Aorta (tissue), 5 donors: ENCODE measurements at regions not wholly inside any gene's neighbourhood (a gene's known extent, or its start where the extent isn't known, plus 50 kb on each side); places are given as distances from the start of the nearest gene placed in this dataset.
A peak's percentile ranks its signal among the peaks of the same experiment; 100 is the strongest.

ENCODE experiments used
- ATAC-seq: fragments of 200-7000 bp; cut with Tn5 transposase; one replicate; pipeline ENCODE4 v1.9.1; 2022; ENCODE audit warnings: moderate library complexity; ENCODE audit not compliant: low FRiP score
- DNase-seq, 2 donors: peaks; one replicate each; pipeline ENCODE4 v3.0.0-alpha.2; 2020
- H3K27ac ChIP-seq, 2 donors: one replicate each; pipeline ENCODE4 v1.5.1; 2013; ENCODE audit warnings: low read length in 2 of 2, mild to moderate bottlenecking in 2 of 2, moderate library complexity in 2 of 2, control low read depth in 1 of 2, inconsistent platforms in 1 of 2, low read depth in 1 of 2
- H3K27me3 ChIP-seq, 2 donors: one replicate each; pipeline ENCODE4 v1.6.1; 2013; ENCODE audit warnings: control low read depth in 1 of 2, low read length in 1 of 2, mild to moderate bottlenecking in 1 of 2, moderate library complexity in 1 of 2; ENCODE audit not compliant: insufficient read depth in 2 of 2, control insufficient read depth in 1 of 2
- H3K36me3 ChIP-seq, 2 donors: one replicate each; pipeline ENCODE4 v1.6.1; 2013; ENCODE audit warnings: control low read depth in 1 of 2, low read length in 1 of 2, mild to moderate bottlenecking in 1 of 2; ENCODE audit not compliant: insufficient read depth in 2 of 2, control insufficient read depth in 1 of 2
- H3K4me1 ChIP-seq, 2 donors: one replicate each; pipeline ENCODE4 v1.6.1; 2013; ENCODE audit warnings: low read length in 2 of 2, control low read depth in 1 of 2, mild to moderate bottlenecking in 1 of 2, moderate library complexity in 1 of 2; ENCODE audit not compliant: insufficient read depth in 2 of 2, control insufficient read depth in 1 of 2
- H3K4me3 ChIP-seq, 2 donors: one replicate each; pipeline ENCODE4 v1.5.1; 2013; ENCODE audit warnings: low read length in 2 of 2, control low read depth in 1 of 2, mild to moderate bottlenecking in 1 of 2
- H3K9me3 ChIP-seq: one replicate; pipeline ENCODE4 v1.6.1; 2013; ENCODE audit warnings: mild to moderate bottlenecking, low read length; ENCODE audit not compliant: control insufficient read depth
- WGBS, 2 donors: extraction: QIAGEN DNeasy Blood & Tissue Kit; methylation state at CpG; one replicate each; pipeline ENCODE4 v1.1.7; 2013; 5-methylcytosine and 5-hydroxymethylcytosine counted together
- intact Hi-C, 2 donors: fragments of 100-400 bp; cut with DNase I; formaldehyde crosslinking; loops; one replicate each; pipeline versions ENCODE4 v1.14.2 to v1.15.0; 2022
- donor health status: healthy with polysubstance abuse.
- donor health status: Bipolar disorder and iron deficiency.
- donor health status: DM: no; HTN: no; CAD: no.
- donor health status: DM: no; HTN: no; CAD: no.
- donor health status: DM: yes; HTN: yes; CAD: no.

- Histone ChIP-seq H3K4me3 (no peak overlapping the region), H3K27me3 (no peaks in the 10 kb centered on the region), H3K36me3 (peaks cover 0 to 2% of the 10 kb centered on the region in 2 donors), H3K9me3 (no peaks in the 10 kb centered on the region), H3K4me1 (no peaks in the 10 kb centered on the region), H3K27ac (no peak overlapping the region)
- WGBS, 2 donors, result 89 to 90% methylated on average over 36 to 37 of the region's 37 CpGs
- intact Hi-C loops, result no loop called here
- no peak for DNase-seq
- no peak for ATAC-seq
Measured at GRCh38 chr12:124371970-124372555, 77.2 kb downstream of the RFLNA start.

- Histone ChIP-seq H3K4me3 (no peak overlapping the region), H3K4me1 (no peaks in the 10 kb centered on the region), H3K27ac (no peak overlapping the region), H3K9me3 (no peaks in the 10 kb centered on the region), H3K36me3 (peaks cover 0 to 2% of the 10 kb centered on the region in 2 donors), H3K27me3 (no peaks in the 10 kb centered on the region)
- DNase-seq, result no peak
- WGBS, 2 donors, result 88% methylated on average over 13 of the region's 13 CpGs
- intact Hi-C loops, result no loop called here
- no peak for ATAC-seq
Measured at GRCh38 chr12:124371366-124371765, 76.5 kb downstream of the RFLNA start.

GRCh38 chr12:124370851-124371250, 76.0 kb downstream of the RFLNA start:
- H3K4me3 ChIP-seq, result no peak overlapping the region
- DNase-seq, result no peak
- no peaks in the 10 kb centered on the region for H3K9me3 ChIP-seq
- no peak overlapping the region for H3K27ac ChIP-seq
- WGBS, 2 donors, result 87 to 88% methylated on average over 7 of the region's 7 CpGs
- no peaks in the 10 kb centered on the region for H3K4me1 ChIP-seq
- intact Hi-C loops, result no loop called here
- ATAC-seq, result no peak
- H3K27me3 ChIP-seq, result no peaks in the 10 kb centered on the region
- peaks cover 0 to 2% of the 10 kb centered on the region in 2 donors for H3K36me3 ChIP-seq

GRCh38 chr12:124370384-124370783, 75.5 kb downstream of the RFLNA start:
- Histone ChIP-seq H3K36me3 (peaks cover 0 to 2% of the 10 kb centered on the region in 2 donors), H3K27me3 (no peaks in the 10 kb centered on the region), H3K4me1 (no peaks in the 10 kb centered on the region), H3K9me3 (no peaks in the 10 kb centered on the region), H3K4me3 (no peak overlapping the region), H3K27ac (peak overlapping the region in 1 of 2 donors; percentile 34)
- ATAC-seq (no peak), DNase-seq (no peak)
- 83 to 87% methylated on average over 7 of the region's 7 CpGs for WGBS, 2 donors
- intact Hi-C loops, result no loop called here

GRCh38 chr12:124369827-124370378, 75.0 kb downstream of the RFLNA start:
- 28 to 29% methylated on average over 20 of the region's 20 CpGs for WGBS, 2 donors
- Histone ChIP-seq H3K9me3 (no peaks in the 10 kb centered on the region), H3K4me1 (no peaks in the 10 kb centered on the region), H3K27ac (peak overlapping the region in 1 of 2 donors; percentile 34), H3K4me3 (no peak overlapping the region), H3K27me3 (no peaks in the 10 kb centered on the region), H3K36me3 (peaks cover 0 to 2% of the 10 kb centered on the region in 2 donors)
- ATAC-seq (peak; percentile 69), DNase-seq (peak in 1 of 2 donors; percentile 87)
- intact Hi-C loops, result loop anchor here in 1 of 2 donors (5.0 kb wide), 2 partner anchors 87 to 397 kb away; no protein-coding TSS in a partner anchor

GRCh38 chr12:124369055-124369826, 74.3 kb downstream of the RFLNA start:
- peak; percentile 91 to 96 for DNase-seq
- ATAC-seq, result peak; percentile 92
- Histone ChIP-seq H3K27ac (peak overlapping the region; percentile 49 to 76), H3K36me3 (peaks cover 0 to 2% of the 10 kb centered on the region in 2 donors), H3K9me3 (no peaks in the 10 kb centered on the region), H3K27me3 (no peaks in the 10 kb centered on the region), H3K4me1 (no peaks in the 10 kb centered on the region), H3K4me3 (no peak overlapping the region)
- intact Hi-C loops, result loop anchor here in 1 of 2 donors (5.0 kb wide), 2 partner anchors 88 to 398 kb away; no protein-coding TSS in a partner anchor
- 8 to 10% methylated on average over 35 to 38 of the region's 38 CpGs for WGBS, 2 donors

- no peak for ATAC-seq
- no peak for DNase-seq
- intact Hi-C loops, result loop anchor here in 1 of 2 donors (5.0 kb wide), 2 partner anchors 89 to 399 kb away; no protein-coding TSS in a partner anchor
- Histone ChIP-seq H3K36me3 (peaks cover 0 to 2% of the 10 kb centered on the region in 2 donors), H3K27me3 (no peaks in the 10 kb centered on the region), H3K4me3 (no peak overlapping the region), H3K27ac (peak overlapping the region; percentile 49 to 76), H3K9me3 (no peaks in the 10 kb centered on the region), H3K4me1 (no peaks in the 10 kb centered on the region)
- WGBS, 2 donors, result 92 to 94% methylated on average over 10 of the region's 10 CpGs
Measured at GRCh38 chr12:124368421-124369032, 73.6 kb downstream of the RFLNA start.

- DNase-seq, result no peak
- no peak overlapping the region for H3K4me3 ChIP-seq
- no peak overlapping the region for H3K27ac ChIP-seq
- 91 to 92% methylated on average over 23 of the region's 23 CpGs for WGBS, 2 donors
- no peak for ATAC-seq
- intact Hi-C loops, result loop anchor here in 1 of 2 donors (5.0 kb wide), 2 partner anchors 91 to 401 kb away; no protein-coding TSS in a partner anchor
- H3K36me3 ChIP-seq, result peaks cover 0 to 2% of the 10 kb centered on the region in 2 donors
- no peaks in the 10 kb centered on the region for H3K27me3 ChIP-seq
- no peaks in the 10 kb centered on the region for H3K9me3 ChIP-seq
- H3K4me1 ChIP-seq, result no peaks in the 10 kb centered on the region
Measured at GRCh38 chr12:124365726-124366430, 71.0 kb downstream of the RFLNA start.
